ENCODE measurements at regions not wholly inside any gene's neighbourhood (a gene's known extent, or its start where the extent isn't known, plus 50 kb on each side); places are given as distances from the start of the nearest gene placed in this dataset.

DNA sequence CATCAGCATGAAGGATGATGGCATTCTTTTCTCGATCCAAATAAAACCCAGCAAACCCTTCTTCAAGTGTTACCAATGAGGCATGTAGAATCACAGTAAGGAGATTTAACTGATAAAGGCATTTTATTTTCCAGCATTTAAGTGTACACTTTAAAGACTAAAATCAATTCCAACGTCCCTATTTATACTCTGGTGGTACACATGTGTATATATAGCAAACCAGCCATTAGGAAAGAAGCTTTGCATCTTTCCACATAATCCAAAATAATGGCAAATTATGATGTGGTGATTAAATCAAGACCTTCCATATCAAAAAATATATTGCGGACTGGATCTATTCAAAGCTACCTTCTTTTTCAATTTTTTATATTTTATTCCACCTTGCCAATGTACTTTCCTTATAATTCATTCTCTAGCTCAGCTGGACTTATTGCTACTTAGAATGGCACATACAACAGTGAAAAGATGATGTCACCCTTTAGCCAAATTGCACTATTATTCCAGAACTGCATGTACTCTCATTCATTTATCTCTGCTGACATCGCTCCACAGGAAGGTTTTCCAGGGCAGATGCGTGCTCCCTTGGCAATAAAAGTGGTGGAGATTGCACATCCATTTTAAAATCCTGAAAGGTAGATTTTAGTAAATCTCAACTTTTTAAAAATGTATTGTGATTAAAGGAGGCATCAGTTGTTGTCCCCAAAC is 63.3 kb upstream of the SLC30A5 start (continued):
- TF ChIP-seq, protein P1, sequence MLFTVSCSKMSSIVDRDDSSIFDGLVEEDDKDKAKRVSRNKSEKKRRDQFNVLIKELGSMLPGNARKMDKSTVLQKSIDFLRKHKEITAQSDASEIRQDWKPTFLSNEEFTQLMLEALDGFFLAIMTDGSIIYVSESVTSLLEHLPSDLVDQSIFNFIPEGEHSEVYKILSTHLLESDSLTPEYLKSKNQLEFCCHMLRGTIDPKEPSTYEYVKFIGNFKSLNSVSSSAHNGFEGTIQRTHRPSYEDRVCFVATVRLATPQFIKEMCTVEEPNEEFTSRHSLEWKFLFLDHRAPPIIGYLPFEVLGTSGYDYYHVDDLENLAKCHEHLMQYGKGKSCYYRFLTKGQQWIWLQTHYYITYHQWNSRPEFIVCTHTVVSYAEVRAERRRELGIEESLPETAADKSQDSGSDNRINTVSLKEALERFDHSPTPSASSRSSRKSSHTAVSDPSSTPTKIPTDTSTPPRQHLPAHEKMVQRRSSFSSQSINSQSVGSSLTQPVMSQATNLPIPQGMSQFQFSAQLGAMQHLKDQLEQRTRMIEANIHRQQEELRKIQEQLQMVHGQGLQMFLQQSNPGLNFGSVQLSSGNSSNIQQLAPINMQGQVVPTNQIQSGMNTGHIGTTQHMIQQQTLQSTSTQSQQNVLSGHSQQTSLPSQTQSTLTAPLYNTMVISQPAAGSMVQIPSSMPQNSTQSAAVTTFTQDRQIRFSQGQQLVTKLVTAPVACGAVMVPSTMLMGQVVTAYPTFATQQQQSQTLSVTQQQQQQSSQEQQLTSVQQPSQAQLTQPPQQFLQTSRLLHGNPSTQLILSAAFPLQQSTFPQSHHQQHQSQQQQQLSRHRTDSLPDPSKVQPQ (CRISPR knock-in tag; IDR thresholded peaks at IDR 0.05; ENCODE audit: borderline replicate concordance): no peak
- TF ChIP-seq STAG1 (CRISPR knock-in tag; IDR thresholded peaks at IDR 0.05; ENCODE audit: borderline replicate concordance) (no peak), FUS (optimal IDR thresholded peaks at IDR 0.05; ENCODE audit: low read depth, low read length) (no peak), CEBPG (CRISPR knock-in tag; IDR thresholded peaks at IDR 0.05) (peak; percentile 38; the same call in 1 of the 2 replicates), CEBPG (tag; conservative IDR thresholded peaks at IDR 0.05 in 1 of 2, IDR thresholded peaks at IDR 0.05 in 1 of 2) (peak; percentile 60 to 86; a peak in 3 of 4 replicates), JUN (IDR thresholded peaks at IDR 0.05; ENCODE audit: borderline replicate concordance, low read depth, low read length) (peak; percentile 69; the same call in 1 of the 2 replicates), JUN (CRISPR knock-in tag; IDR thresholded peaks at IDR 0.05; ENCODE audit: borderline replicate concordance) (no peak), ZNF583 (CRISPR knock-in tag; IDR thresholded peaks at IDR 0.05) (no peak), KDM2B (CRISPR knock-in tag; IDR thresholded peaks at IDR 0.05) (no peak), ATF1 (CRISPR knock-in tag; IDR thresholded peaks at IDR 0.05) (no peak), ATF1 (tag; IDR thresholded peaks at IDR 0.05) (no peak), KLF10 (CRISPR knock-in tag; IDR thresholded peaks at IDR 0.05) (no peak), BMI1 (IDR thresholded peaks at IDR 0.05; ENCODE audit: low read length) (no peak), RCOR1 (IDR thresholded peaks at IDR 0.05; ENCODE audit: borderline replicate concordance in 1 of 2, low read depth in 2 of 2, low read length in 2 of 2) (no peak), JUND (IDR thresholded peaks at IDR 0.05; ENCODE audit: borderline replicate concordance, low read depth, low read length) (peak; percentile 73; the same call in 1 of the 2 replicates), JUND (tag; IDR thresholded peaks at IDR 0.05; ENCODE audit: borderline replicate concordance, low read depth, low read length) (peak; percentile 68; the same call in 2 of the 3 replicates)
- TF ChIP-seq, protein P2, sequence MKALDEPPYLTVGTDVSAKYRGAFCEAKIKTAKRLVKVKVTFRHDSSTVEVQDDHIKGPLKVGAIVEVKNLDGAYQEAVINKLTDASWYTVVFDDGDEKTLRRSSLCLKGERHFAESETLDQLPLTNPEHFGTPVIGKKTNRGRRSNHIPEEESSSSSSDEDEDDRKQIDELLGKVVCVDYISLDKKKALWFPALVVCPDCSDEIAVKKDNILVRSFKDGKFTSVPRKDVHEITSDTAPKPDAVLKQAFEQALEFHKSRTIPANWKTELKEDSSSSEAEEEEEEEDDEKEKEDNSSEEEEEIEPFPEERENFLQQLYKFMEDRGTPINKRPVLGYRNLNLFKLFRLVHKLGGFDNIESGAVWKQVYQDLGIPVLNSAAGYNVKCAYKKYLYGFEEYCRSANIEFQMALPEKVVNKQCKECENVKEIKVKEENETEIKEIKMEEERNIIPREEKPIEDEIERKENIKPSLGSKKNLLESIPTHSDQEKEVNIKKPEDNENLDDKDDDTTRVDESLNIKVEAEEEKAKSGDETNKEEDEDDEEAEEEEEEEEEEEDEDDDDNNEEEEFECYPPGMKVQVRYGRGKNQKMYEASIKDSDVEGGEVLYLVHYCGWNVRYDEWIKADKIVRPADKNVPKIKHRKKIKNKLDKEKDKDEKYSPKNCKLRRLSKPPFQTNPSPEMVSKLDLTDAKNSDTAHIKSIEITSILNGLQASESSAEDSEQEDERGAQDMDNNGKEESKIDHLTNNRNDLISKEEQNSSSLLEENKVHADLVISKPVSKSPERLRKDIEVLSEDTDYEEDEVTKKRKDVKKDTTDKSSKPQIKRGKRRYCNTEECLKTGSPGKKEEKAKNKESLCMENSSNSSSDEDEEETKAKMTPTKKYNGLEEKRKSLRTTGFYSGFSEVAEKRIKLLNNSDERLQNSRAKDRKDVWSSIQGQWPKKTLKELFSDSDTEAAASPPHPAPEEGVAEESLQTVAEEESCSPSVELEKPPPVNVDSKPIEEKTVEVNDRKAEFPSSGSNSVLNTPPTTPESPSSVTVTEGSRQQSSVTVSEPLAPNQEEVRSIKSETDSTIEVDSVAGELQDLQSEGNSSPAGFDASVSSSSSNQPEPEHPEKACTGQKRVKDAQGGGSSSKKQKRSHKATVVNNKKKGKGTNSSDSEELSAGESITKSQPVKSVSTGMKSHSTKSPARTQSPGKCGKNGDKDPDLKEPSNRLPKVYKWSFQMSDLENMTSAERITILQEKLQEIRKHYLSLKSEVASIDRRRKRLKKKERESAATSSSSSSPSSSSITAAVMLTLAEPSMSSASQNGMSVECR (CRISPR knock-in tag; IDR thresholded peaks at IDR 0.05): no peak
- TF ChIP-seq, protein P3, sequence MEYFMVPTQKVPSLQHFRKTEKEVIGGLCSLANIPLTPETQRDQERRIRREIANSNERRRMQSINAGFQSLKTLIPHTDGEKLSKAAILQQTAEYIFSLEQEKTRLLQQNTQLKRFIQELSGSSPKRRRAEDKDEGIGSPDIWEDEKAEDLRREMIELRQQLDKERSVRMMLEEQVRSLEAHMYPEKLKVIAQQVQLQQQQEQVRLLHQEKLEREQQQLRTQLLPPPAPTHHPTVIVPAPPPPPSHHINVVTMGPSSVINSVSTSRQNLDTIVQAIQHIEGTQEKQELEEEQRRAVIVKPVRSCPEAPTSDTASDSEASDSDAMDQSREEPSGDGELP (CRISPR knock-in tag; IDR thresholded peaks at IDR 0.05; ENCODE audit: borderline replicate concordance): no peak
- TF ChIP-seq, protein P4, sequence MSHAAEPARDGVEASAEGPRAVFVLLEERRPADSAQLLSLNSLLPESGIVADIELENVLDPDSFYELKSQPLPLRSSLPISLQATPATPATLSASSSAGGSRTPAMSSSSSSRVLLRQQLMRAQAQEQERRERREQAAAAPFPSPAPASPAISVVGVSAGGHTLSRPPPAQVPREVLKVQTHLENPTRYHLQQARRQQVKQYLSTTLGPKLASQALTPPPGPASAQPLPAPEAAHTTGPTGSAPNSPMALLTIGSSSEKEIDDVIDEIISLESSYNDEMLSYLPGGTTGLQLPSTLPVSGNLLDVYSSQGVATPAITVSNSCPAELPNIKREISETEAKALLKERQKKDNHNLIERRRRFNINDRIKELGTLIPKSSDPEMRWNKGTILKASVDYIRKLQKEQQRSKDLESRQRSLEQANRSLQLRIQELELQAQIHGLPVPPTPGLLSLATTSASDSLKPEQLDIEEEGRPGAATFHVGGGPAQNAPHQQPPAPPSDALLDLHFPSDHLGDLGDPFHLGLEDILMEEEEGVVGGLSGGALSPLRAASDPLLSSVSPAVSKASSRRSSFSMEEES (CRISPR knock-in tag; IDR thresholded peaks at IDR 0.05): no peak

Measured in K562 (cell line).